PC-3 (cell line): ENCODE measurements at regions not wholly inside any gene's neighbourhood (a gene's known extent, or its start where the extent isn't known, plus 50 kb on each side); places are given as distances from the start of the nearest gene placed in this dataset.

Experiments
- ATAC-seq: fragments of 200-7000 bp; cut with Tn5 transposase; 2 replicates; pipeline ENCODE4 v1.9.1; 2020; ENCODE audit warnings: mild to moderate bottlenecking, moderate library complexity
- BruUV-seq: library from RNA; stranded (reverse); fragments of 400-500 nt; replicated peaks from 2 replicates; lab custom pipeline; 2021; lab: Mats Ljungman, UMichigan
- CTCF ChIA-PET: fragments of 300-600 bp; sonication (Branson Sonifier 250); formaldehyde crosslinking; loops from one replicate; lab custom pipeline; 2022; ENCODE audit warnings: antibody characterized with exemption; lab: Charles Lee
- POLR2A ChIA-PET: fragments of 300-600 bp; sonication (Branson Sonifier 250); formaldehyde crosslinking; loops from one replicate; lab custom pipeline; 2022; ENCODE audit warnings: antibody characterized with exemption; ENCODE audit not compliant: unreplicated experiment; lab: Charles Lee
- DNase-seq: peaks from one replicate; pipeline ENCODE4 v3.0.0-alpha.2; 2015
- H2AFZ ChIP-seq: fragments of 300-600 bp; sonication (generic); 2 replicates; pipeline ENCODE4 v1.6.0; 2016; ENCODE audit warnings: antibody characterized with exemption, low read length
- H3F3A ChIP-seq: fragments of 300-600 bp; sonication (generic); one replicate; pipeline ENCODE4 v1.6.0; 2017; ENCODE audit warnings: antibody characterized with exemption, low read length, control low read depth, mild to moderate bottlenecking; ENCODE audit not compliant: unreplicated experiment
- H3K27ac ChIP-seq: fragments of 300-600 bp; sonication (generic); 2 replicates; pipeline ENCODE4 v1.5.1; 2016; ENCODE audit warnings: mild to moderate bottlenecking, low read length
- H3K27me3 ChIP-seq: fragments of 300-600 bp; sonication (generic); 2 replicates; pipeline ENCODE4 v1.6.1; 2016; ENCODE audit warnings: low read length, mixed read lengths
- H3K36me3 ChIP-seq: fragments of 300-600 bp; sonication (generic); 2 replicates; pipeline ENCODE4 v1.6.1; 2016; ENCODE audit warnings: low read depth, mixed run types, low read length, mixed read lengths
- H3K4me1 ChIP-seq: fragments of 300-600 bp; sonication (generic); 2 replicates; pipeline ENCODE4 v1.5.1; 2016; ENCODE audit warnings: low read length; ENCODE audit not compliant: insufficient read depth
- H3K4me2 ChIP-seq: fragments of 300-600 bp; sonication (generic); 2 replicates; pipeline ENCODE4 v1.6.0; 2016; ENCODE audit warnings: low read length
- H3K4me3 ChIP-seq: fragments of 300-600 bp; sonication (generic); 2 replicates; pipeline ENCODE4 v1.5.1; 2016; ENCODE audit warnings: mild to moderate bottlenecking, low read length, mixed read lengths
- H3K79me2 ChIP-seq: fragments of 300-600 bp; sonication (generic); 2 replicates; pipeline ENCODE4 v1.6.1; 2017; ENCODE audit warnings: low read length, mixed read lengths
- H3K9ac ChIP-seq: fragments of 300-600 bp; sonication (generic); 2 replicates; pipeline ENCODE4 v1.6.0; 2016; ENCODE audit warnings: mild to moderate bottlenecking, low read length
- H3K9me2 ChIP-seq: fragments of 300-600 bp; sonication (generic); replicated peaks from 2 replicates; pipeline ENCODE4 v1.6.1; 2016; ENCODE audit warnings: mixed run types, low read length, mixed read lengths
- H3K9me3 ChIP-seq: fragments of 300-600 bp; sonication (generic); 2 replicates; pipeline ENCODE4 v1.6.1; 2016; ENCODE audit warnings: low read length, mixed read lengths
- H4K20me1 ChIP-seq: fragments of 300-600 bp; sonication (generic); 2 replicates; pipeline ENCODE4 v1.6.1; 2016; ENCODE audit warnings: low read length, mixed read lengths
- EZH2 ChIP-seq: fragments of 300-600 bp; sonication (generic); IDR thresholded peaks from one replicate; pipeline ENCODE4 v1.6.1; 2017; ENCODE audit warnings: antibody characterized with exemption, mild to moderate bottlenecking, low read length; ENCODE audit not compliant: unreplicated experiment
- EZH2phosphoT487 ChIP-seq: fragments of 300-600 bp; sonication (generic); IDR thresholded peaks from 2 replicates; pipeline ENCODE4 v1.6.1; 2018; ENCODE audit warnings: mild to moderate bottlenecking, antibody characterized with exemption, low read length, borderline replicate concordance
- intact Hi-C: fragments of 100-400 bp; cut with micrococcal nuclease; formaldehyde crosslinking; loops from 2 replicates; pipeline ENCODE4 v1.9.0; 2023
- TF ChIP-seq, protein P1 (sequence below): fragments of 300-600 bp; sonication (generic); conservative IDR thresholded peaks from 2 replicates; pipeline ENCODE4 v1.5.1; 2017; ENCODE audit warnings: antibody characterized with exemption, low read depth, mild to moderate bottlenecking, low read length

DNA sequence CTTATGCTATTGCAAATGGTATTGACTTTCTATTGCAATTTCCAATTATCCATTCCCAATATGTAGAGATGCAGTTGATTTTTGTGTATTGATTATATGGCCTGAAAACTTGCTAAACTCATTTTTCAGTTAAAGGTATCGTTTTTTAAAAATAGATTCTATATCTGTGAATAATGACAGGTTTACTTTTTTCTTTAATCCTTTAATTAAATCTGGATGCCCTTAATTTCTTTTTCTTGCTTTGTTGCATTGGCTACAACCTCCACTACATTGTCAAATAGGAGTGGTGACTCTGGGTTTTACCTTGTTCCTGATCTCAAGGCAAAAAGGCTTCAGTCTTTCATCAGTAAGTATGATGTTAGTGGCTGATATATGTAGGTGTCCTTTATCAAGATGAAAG is 522.4 kb downstream of the MATN1 start:
- Histone ChIP-seq H3K4me3 (no peak overlapping the region), H3K9me2 (no peaks in the 10 kb centered on the region), H3K27ac (no peak overlapping the region), H3K4me1 (no peaks in the 10 kb centered on the region), H4K20me1 (no peaks in the 10 kb centered on the region), H2AFZ (no peak overlapping the region), H3K9ac (no peak overlapping the region), H3F3A (no peaks in the 10 kb centered on the region), H3K9me3 (peaks cover 4% of the 10 kb centered on the region; the same call in 1 of the 2 replicates), H3K79me2 (no peaks in the 10 kb centered on the region), H3K4me2 (no peak overlapping the region), H3K27me3 (peaks cover 31% of the 10 kb centered on the region; the same call in 1 of the 2 replicates), H3K36me3 (no peaks in the 10 kb centered on the region)
- DNase-seq (no peak), ATAC-seq (no peak)
- no TSS peak for BruUV-seq
- POLR2A ChIA-PET = no interaction called here
- intact Hi-C loops = no loop called here
- CTCF ChIA-PET = no interaction called here
- no peak for TF ChIP-seq EZH2

DNA sequence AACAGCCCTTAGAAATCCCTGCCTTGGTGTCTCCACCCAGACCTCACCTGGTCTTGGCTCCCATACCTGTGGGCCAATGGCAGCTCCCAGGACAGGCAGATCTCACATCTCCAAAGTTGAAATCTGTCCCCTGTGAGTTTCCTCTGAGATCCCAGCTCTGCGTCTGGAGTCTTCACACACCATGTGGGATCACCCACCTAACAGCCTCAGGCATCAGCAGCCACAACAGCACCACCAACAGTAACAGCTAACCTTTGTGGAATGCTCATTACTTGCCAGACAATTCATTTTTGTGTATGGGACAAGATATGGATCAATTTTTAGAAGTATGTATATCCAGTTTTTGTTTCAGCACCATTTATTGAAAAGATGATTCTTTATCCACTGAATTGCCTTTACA is 523.2 kb downstream of the MATN1 start:
- Histone ChIP-seq H3K9me2 (no peaks in the 10 kb centered on the region), H3K9ac (no peak overlapping the region), H3K4me3 (no peak overlapping the region), H3K36me3 (no peaks in the 10 kb centered on the region), H3K4me1 (no peaks in the 10 kb centered on the region), H3K27me3 (peaks cover 31% of the 10 kb centered on the region), H2AFZ (no peak overlapping the region), H3K9me3 (peaks cover 4% of the 10 kb centered on the region; the same call in 1 of the 2 replicates), H4K20me1 (no peaks in the 10 kb centered on the region), H3F3A (no peaks in the 10 kb centered on the region), H3K27ac (no peak overlapping the region), H3K4me2 (no peak overlapping the region), H3K79me2 (no peaks in the 10 kb centered on the region)
- ChIA-PET CTCF (no interaction called here), POLR2A (no interaction called here)
- DNase-seq = no peak
- intact Hi-C loops = no loop called here
- TF ChIP-seq EZH2phosphoT487 (no peak), EZH2 (no peak)
- TF ChIP-seq, protein P1, sequence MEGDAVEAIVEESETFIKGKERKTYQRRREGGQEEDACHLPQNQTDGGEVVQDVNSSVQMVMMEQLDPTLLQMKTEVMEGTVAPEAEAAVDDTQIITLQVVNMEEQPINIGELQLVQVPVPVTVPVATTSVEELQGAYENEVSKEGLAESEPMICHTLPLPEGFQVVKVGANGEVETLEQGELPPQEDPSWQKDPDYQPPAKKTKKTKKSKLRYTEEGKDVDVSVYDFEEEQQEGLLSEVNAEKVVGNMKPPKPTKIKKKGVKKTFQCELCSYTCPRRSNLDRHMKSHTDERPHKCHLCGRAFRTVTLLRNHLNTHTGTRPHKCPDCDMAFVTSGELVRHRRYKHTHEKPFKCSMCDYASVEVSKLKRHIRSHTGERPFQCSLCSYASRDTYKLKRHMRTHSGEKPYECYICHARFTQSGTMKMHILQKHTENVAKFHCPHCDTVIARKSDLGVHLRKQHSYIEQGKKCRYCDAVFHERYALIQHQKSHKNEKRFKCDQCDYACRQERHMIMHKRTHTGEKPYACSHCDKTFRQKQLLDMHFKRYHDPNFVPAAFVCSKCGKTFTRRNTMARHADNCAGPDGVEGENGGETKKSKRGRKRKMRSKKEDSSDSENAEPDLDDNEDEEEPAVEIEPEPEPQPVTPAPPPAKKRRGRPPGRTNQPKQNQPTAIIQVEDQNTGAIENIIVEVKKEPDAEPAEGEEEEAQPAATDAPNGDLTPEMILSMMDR = no peak
- no peak for ATAC-seq
- no TSS peak for BruUV-seq

DNA sequence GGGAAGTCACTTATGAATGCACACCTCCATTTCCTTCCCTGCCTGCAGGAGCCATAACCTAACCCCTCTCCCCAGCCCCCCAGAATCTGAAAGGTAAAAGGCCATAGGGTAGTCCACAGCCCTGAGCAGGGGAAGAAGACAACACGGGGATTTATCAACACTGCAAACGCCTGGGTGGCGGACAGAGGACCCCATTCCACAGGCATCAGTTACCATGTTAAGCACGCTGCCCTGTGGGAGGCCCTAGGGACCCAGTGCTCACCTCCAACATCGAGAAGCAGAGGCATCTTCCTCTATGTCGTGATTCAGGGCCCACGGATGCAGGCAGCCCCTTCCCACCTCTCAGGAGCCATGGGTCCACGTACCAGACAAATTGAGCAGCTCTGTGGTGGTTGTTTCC is 523.8 kb downstream of the MATN1 start:
- Histone ChIP-seq H3K27ac (no peak overlapping the region), H3K4me1 (no peaks in the 10 kb centered on the region), H3K9me3 (peaks cover 4% of the 10 kb centered on the region; the same call in 1 of the 2 replicates), H3K4me3 (no peak overlapping the region), H3K9me2 (no peaks in the 10 kb centered on the region), H2AFZ (no peak overlapping the region), H3K9ac (no peak overlapping the region), H3K36me3 (no peaks in the 10 kb centered on the region), H3K79me2 (no peaks in the 10 kb centered on the region), H3K27me3 (peaks cover 29% of the 10 kb centered on the region), H4K20me1 (no peaks in the 10 kb centered on the region), H3F3A (no peaks in the 10 kb centered on the region), H3K4me2 (no peak overlapping the region)
- ATAC-seq = no peak
- CTCF ChIA-PET = no interaction called here
- no TSS peak for BruUV-seq
- DNase-seq = no peak
- TF ChIP-seq EZH2 (no peak), EZH2phosphoT487 (no peak)
- TF ChIP-seq, protein P1 = no peak
- intact Hi-C loops = no loop called here
- POLR2A ChIA-PET = no interaction called here
